ENCODE measurements at regions not wholly inside any gene's neighbourhood (a gene's known extent, or its start where the extent isn't known, plus 50 kb on each side); places are given as distances from the start of the nearest gene placed in this dataset.
A peak's percentile ranks its signal among the peaks of the same experiment; 100 is the strongest.

GRCh38 chr6:56772737-56773184 lies 130.1 kb upstream of the DST start:
- no peak for TF ChIP-seq CTCF (IDR thresholded peaks at IDR 0.05; ENCODE audit: low read depth, low read length)
- H3K4me3 ChIP-seq (replicated peaks in 1 of 2; ENCODE audit: low read depth in 2 of 2, low read length in 2 of 2) = no peak overlapping the region
- peak; percentile 78 to 80 for DNase-seq (ENCODE audit: low read depth in 2 of 2)

- TF ChIP-seq CTCF (IDR thresholded peaks at IDR 0.05; ENCODE audit: low read depth, low read length) = no peak
- DNase-seq (ENCODE audit: low read depth in 2 of 2) = no peak
- H3K4me3 ChIP-seq (replicated peaks in 1 of 2; ENCODE audit: low read depth in 2 of 2, low read length in 2 of 2) = no peak overlapping the region
Measured at GRCh38 chr6:56771929-56772607, 129.4 kb upstream of the DST start.

- no peak for TF ChIP-seq CTCF (IDR thresholded peaks at IDR 0.05; ENCODE audit: low read depth, low read length)
- DNase-seq (ENCODE audit: low read depth in 2 of 2) = no peak
- H3K4me3 ChIP-seq (replicated peaks in 1 of 2; ENCODE audit: low read depth in 2 of 2, low read length in 2 of 2) = no peak overlapping the region
Measured at GRCh38 chr6:56771189-56771588, 128.5 kb upstream of the DST start.

GRCh38 chr6:56770011-56770520 lies 127.4 kb upstream of the DST start:
- H3K4me3 ChIP-seq (replicated peaks in 1 of 2; ENCODE audit: low read depth in 2 of 2, low read length in 2 of 2) = no peak overlapping the region
- DNase-seq (ENCODE audit: low read depth in 2 of 2) = peak in 1 of 2 donors; percentile 39
- no peak for TF ChIP-seq CTCF (IDR thresholded peaks at IDR 0.05; ENCODE audit: low read depth, low read length)

GRCh38 chr6:56767892-56768531 lies 125.3 kb upstream of the DST start:
- DNase-seq (ENCODE audit: low read depth in 2 of 2) = peak; percentile 26 to 43
- TF ChIP-seq CTCF (IDR thresholded peaks at IDR 0.05; ENCODE audit: low read depth, low read length) = peak; percentile 18
- no peak overlapping the region for H3K4me3 ChIP-seq (replicated peaks in 1 of 2; ENCODE audit: low read depth in 2 of 2, low read length in 2 of 2)

GRCh38 chr6:56767435-56767834 lies 124.7 kb upstream of the DST start:
- DNase-seq (ENCODE audit: low read depth in 2 of 2) = no peak
- no peak for TF ChIP-seq CTCF (IDR thresholded peaks at IDR 0.05; ENCODE audit: low read depth, low read length)
- no peak overlapping the region for H3K4me3 ChIP-seq (replicated peaks in 1 of 2; ENCODE audit: low read depth in 2 of 2, low read length in 2 of 2)
